Liver (tissue), 8 donors: ENCODE measurements at regions not wholly inside any gene's neighbourhood (a gene's known extent, or its start where the extent isn't known, plus 50 kb on each side); places are given as distances from the start of the nearest gene placed in this dataset.

ENCODE experiments used
- DNase-seq: peaks from one replicate; pipeline ENCODE4 v3.0.0-alpha.2; 2017; ENCODE audit warnings: low spot score
- H3K27ac ChIP-seq, 2 donors: one replicate each; pipeline ENCODE4 v1.7.0; 2013; ENCODE audit warnings: inconsistent platforms in 2 of 2, low read length in 2 of 2, control low read depth in 1 of 2, low read depth in 1 of 2, mild to moderate bottlenecking in 1 of 2
- H3K27me3 ChIP-seq, 4 donors: one replicate each; pipeline versions ENCODE4 v1.6.1 to v1.7.0; 2013; ENCODE audit warnings: low read length in 3 of 4, inconsistent platforms in 1 of 4, mild to moderate bottlenecking in 1 of 4, moderate library complexity in 1 of 4; ENCODE audit not compliant: control insufficient read depth in 4 of 4, insufficient read depth in 4 of 4
- H3K36me3 ChIP-seq, 4 donors: one replicate each; pipeline versions ENCODE4 v1.6.1 to v1.7.0; 2013; ENCODE audit warnings: low read length in 3 of 4, mild to moderate bottlenecking in 3 of 4, low read depth in 1 of 4, moderate library complexity in 1 of 4; ENCODE audit not compliant: control insufficient read depth in 4 of 4, insufficient read depth in 3 of 4
- H3K4me1 ChIP-seq, 4 donors: one replicate each; pipeline versions ENCODE4 v1.6.1 to v1.7.0; 2013; ENCODE audit warnings: low read length in 3 of 4, mild to moderate bottlenecking in 3 of 4, moderate library complexity in 1 of 4; ENCODE audit not compliant: control insufficient read depth in 4 of 4, insufficient read depth in 4 of 4
- H3K4me3 ChIP-seq, 3 donors: one replicate each; pipeline versions ENCODE4 v1.6.1 to v1.7.0; 2013; ENCODE audit warnings: low read length in 3 of 3, control low read depth in 1 of 3, low read depth in 1 of 3, mild to moderate bottlenecking in 1 of 3
- H3K9ac ChIP-seq, 2 donors: one replicate each; pipeline ENCODE4 v1.7.0; 2013; ENCODE audit warnings: low read length in 2 of 2, mild to moderate bottlenecking in 2 of 2, moderate library complexity in 2 of 2, control low read depth in 1 of 2, low read depth in 1 of 2
- H3K9me3 ChIP-seq, 4 donors: one replicate each; pipeline versions ENCODE4 v1.6.1 to v1.7.0; 2013; ENCODE audit warnings: low read length in 3 of 4; ENCODE audit not compliant: control insufficient read depth in 4 of 4
- ATF3 ChIP-seq: IDR thresholded peaks from 2 replicates; pipeline ENCODE4 v1.6.1; 2016; ENCODE audit warnings: antibody characterized with exemption
- CTCF ChIP-seq: fragments of 150-350 bp; IDR thresholded peaks from 2 replicates; pipeline ENCODE4 v1.5.1; 2017; ENCODE audit warnings: improper control_type of control experiment, low read depth, low read length; ENCODE audit not compliant: missing input control
- GABPA ChIP-seq, 2 donors: IDR thresholded peaks in 1 of 2; conservative IDR thresholded peaks in 1 of 2; 2 replicates each; pipeline ENCODE4 v1.6.1; 2016; ENCODE audit warnings: antibody characterized with exemption in 2 of 2, mild to moderate bottlenecking in 1 of 2, moderate library complexity in 1 of 2
- HNF4A ChIP-seq, 2 donors: conservative IDR thresholded peaks; 2 replicates each; pipeline ENCODE4 v1.6.1; 2016; ENCODE audit warnings: antibody characterized with exemption in 2 of 2, mild to moderate bottlenecking in 2 of 2
- HNF4G ChIP-seq: IDR thresholded peaks from 2 replicates; pipeline ENCODE4 v1.6.1; 2016; ENCODE audit warnings: antibody characterized with exemption
- RAD21 ChIP-seq, 2 donors: IDR thresholded peaks; 2 replicates each; pipeline ENCODE4 v1.6.1; 2016; ENCODE audit warnings: antibody characterized with exemption in 2 of 2, mild to moderate bottlenecking in 2 of 2
- REST ChIP-seq: IDR thresholded peaks from 2 replicates; pipeline ENCODE4 v1.6.1; 2016; ENCODE audit warnings: antibody characterized with exemption, mild to moderate bottlenecking
- RXRA ChIP-seq, 2 donors: IDR thresholded peaks; 2 replicates each; pipeline ENCODE4 v1.6.1; 2017 to 2018; ENCODE audit warnings: antibody characterized with exemption in 2 of 2, mild to moderate bottlenecking in 1 of 2
- SP1 ChIP-seq: IDR thresholded peaks from 2 replicates; pipeline ENCODE4 v1.6.1; 2018; ENCODE audit warnings: antibody characterized with exemption, mild to moderate bottlenecking
- YY1 ChIP-seq: IDR thresholded peaks from 2 replicates; pipeline ENCODE4 v1.6.1; 2016; ENCODE audit warnings: antibody characterized with exemption, mild to moderate bottlenecking
- ZBTB33 ChIP-seq: IDR thresholded peaks from 2 replicates; pipeline ENCODE4 v1.6.1; 2016; ENCODE audit warnings: antibody characterized with exemption
- WGBS: extraction: QIAGEN DNeasy Blood & Tissue Kit; methylation state at CpG from one replicate; pipeline ENCODE4 v1.1.7; 2013; 5-methylcytosine and 5-hydroxymethylcytosine counted together
- donor health status: healthy.
- donor health status: healthy.
- donor health status: healthy.
- donor health status: healthy.
- donor health status: healthy.

- Histone ChIP-seq H3K27me3 (no peaks in the 10 kb centered on the region), H3K4me1 (peaks cover 17 to 45% (median 33%) of the 10 kb centered on the region in 4 donors), H3K9ac (no peak overlapping the region), H3K4me3 (no peak overlapping the region), H3K27ac (no peak overlapping the region), H3K9me3 (no peaks in the 10 kb centered on the region), H3K36me3 (no peaks in the 10 kb centered on the region)
- no peak for DNase-seq
- TF ChIP-seq REST (no peak), HNF4A (conservative IDR thresholded peaks at IDR 0.05) (peak; percentile 44 to 69), RXRA (IDR thresholded peaks at IDR 0.05) (peak in 1 of 2 donors; percentile 34), HNF4G (peak; percentile 13)
- 77% methylated on average over 19 of the region's 19 CpGs for WGBS
These were observed 166.0 kb upstream of the GSE1 start for GRCh38 chr16:85446951-85447692.

GRCh38 chr16:85447693-85448313 is 165.3 kb upstream of the GSE1 start:
- WGBS, result 87% methylated on average over 11 of the region's 11 CpGs
- TF ChIP-seq ZBTB33, result no peak
- no peak for TF ChIP-seq SP1
- no peak for TF ChIP-seq RAD21 (IDR thresholded peaks at IDR 0.05)
- no peak for TF ChIP-seq GABPA (IDR thresholded peaks at IDR 0.05 in 1 of 2, conservative IDR thresholded peaks at IDR 0.05 in 1 of 2)
- no peak for TF ChIP-seq YY1
- TF ChIP-seq CTCF, result no peak
- no peak for TF ChIP-seq HNF4A (conservative IDR thresholded peaks at IDR 0.05)
- TF ChIP-seq ATF3, result no peak
- H3K9ac ChIP-seq, result no peak overlapping the region
- peaks cover 17 to 45% (median 33%) of the 10 kb centered on the region in 4 donors for H3K4me1 ChIP-seq
- DNase-seq, result no peak
- no peaks in the 10 kb centered on the region for H3K9me3 ChIP-seq
- no peak overlapping the region for H3K4me3 ChIP-seq
- H3K36me3 ChIP-seq, result no peaks in the 10 kb centered on the region
- H3K27me3 ChIP-seq, result no peaks in the 10 kb centered on the region
- peak overlapping the region; percentile 89 to 91 for H3K27ac ChIP-seq
